WTC11 (cell line): ENCODE measurements at regions not wholly inside any gene's neighbourhood (a gene's known extent, or its start where the extent isn't known, plus 50 kb on each side); places are given as distances from the start of the nearest gene placed in this dataset.

Experiments used
- ATF1 ChIP-seq: sonication (generic); formaldehyde crosslinking; IDR thresholded peaks from 2 replicates; pipeline ENCODE4 v1.8.1; 2023; ENCODE audit warnings: mild to moderate bottlenecking, moderate library complexity, missing genetic modification reagents
- CBFB ChIP-seq: sonication (generic); formaldehyde crosslinking; IDR thresholded peaks from 2 replicates; pipeline ENCODE4 v1.8.1; 2022; ENCODE audit warnings: mild to moderate bottlenecking, low read depth, missing genetic modification reagents
- ESRRA ChIP-seq: sonication (generic); formaldehyde crosslinking; IDR thresholded peaks from 2 replicates; pipeline ENCODE4 v1.8.1; 2022; ENCODE audit warnings: mild to moderate bottlenecking, missing genetic modification reagents, borderline replicate concordance
- IRF2 ChIP-seq: sonication (generic); formaldehyde crosslinking; IDR thresholded peaks from 2 replicates; pipeline ENCODE4 v1.8.0; 2022; ENCODE audit warnings: low read depth, missing genetic modification reagents, borderline replicate concordance
- JUN ChIP-seq: sonication (generic); formaldehyde crosslinking; IDR thresholded peaks from 2 replicates; pipeline ENCODE4 v1.8.0; 2023; ENCODE audit warnings: mild to moderate bottlenecking, missing genetic modification reagents
- KAT7 ChIP-seq: sonication (generic); formaldehyde crosslinking; IDR thresholded peaks from 2 replicates; pipeline ENCODE4 v1.8.1; 2023; ENCODE audit warnings: missing genetic modification reagents, mild to moderate bottlenecking, borderline replicate concordance
- MXD4 ChIP-seq: fragments of 250-450 bp; sonication (Bioruptor Pico); IDR thresholded peaks from 2 replicates; pipeline ENCODE4 v1.8.0; 2021; ENCODE audit warnings: mild to moderate bottlenecking, moderate library complexity, borderline replicate concordance
- SP1 ChIP-seq: sonication (generic); formaldehyde crosslinking; conservative IDR thresholded peaks from 2 replicates; pipeline ENCODE4 v1.8.1; 2022; ENCODE audit warnings: missing genetic modification reagents
- ZNF138 ChIP-seq: sonication (generic); formaldehyde crosslinking; conservative IDR thresholded peaks from 2 replicates; pipeline ENCODE4 v1.8.1; 2022; ENCODE audit warnings: mild to moderate bottlenecking, moderate library complexity, missing genetic modification reagents
- TF ChIP-seq, protein P1 (sequence below): sonication (generic); formaldehyde crosslinking; IDR thresholded peaks from 2 replicates; pipeline ENCODE4 v1.8.1; 2023; ENCODE audit warnings: mild to moderate bottlenecking, moderate library complexity, missing genetic modification reagents
- TF ChIP-seq, protein P2 (sequence below): sonication (generic); formaldehyde crosslinking; IDR thresholded peaks from 2 replicates; pipeline ENCODE4 v1.8.0; 2022; ENCODE audit warnings: mild to moderate bottlenecking, missing genetic modification reagents
- TF ChIP-seq, protein P3 (sequence below): fragments of 200-600 bp; IDR thresholded peaks from 2 replicates; pipeline ENCODE4 v1.8.0; 2022; ENCODE audit warnings: antibody characterized with exemption
- TF ChIP-seq, protein P4 (sequence below): sonication (generic); formaldehyde crosslinking; IDR thresholded peaks from 2 replicates; pipeline ENCODE4 v1.8.0; 2022; ENCODE audit warnings: mild to moderate bottlenecking, missing genetic modification reagents
- TF ChIP-seq, protein P5 (sequence below): sonication (generic); formaldehyde crosslinking; IDR thresholded peaks from 2 replicates; pipeline ENCODE4 v1.8.1; 2023; ENCODE audit warnings: mild to moderate bottlenecking, missing genetic modification reagents, moderate library complexity

DNA sequence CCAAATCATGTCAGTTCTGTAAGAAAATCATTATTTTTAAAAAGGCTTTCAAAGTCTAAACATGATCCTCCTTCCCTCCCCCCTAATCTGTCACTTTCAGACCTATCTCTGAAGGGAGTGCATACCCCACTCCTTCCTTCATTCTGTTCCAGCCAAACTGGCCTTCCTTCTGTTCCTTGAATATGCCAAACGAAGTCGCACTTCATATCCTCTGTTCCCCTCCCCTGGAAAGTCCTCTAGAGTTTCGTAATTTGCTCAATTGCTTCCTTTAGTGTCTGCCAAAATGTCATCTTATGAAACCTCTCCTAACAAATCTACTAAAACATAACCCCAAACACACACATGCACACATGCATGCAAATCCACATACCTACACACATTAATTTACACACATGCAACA is 69.5 kb upstream of the TUSC7 start:
- TF ChIP-seq IRF2 (CRISPR knock-in tag) (no peak), MXD4 (CRISPR knock-in tag) (no peak), CBFB (CRISPR knock-in tag) (no peak), KAT7 (no peak), ATF1 (CRISPR knock-in tag) (no peak), JUN (CRISPR knock-in tag) (no peak), ESRRA (no peak), SP1 (CRISPR knock-in tag) (no peak), ZNF138 (no peak)
- TF ChIP-seq, protein P1, sequence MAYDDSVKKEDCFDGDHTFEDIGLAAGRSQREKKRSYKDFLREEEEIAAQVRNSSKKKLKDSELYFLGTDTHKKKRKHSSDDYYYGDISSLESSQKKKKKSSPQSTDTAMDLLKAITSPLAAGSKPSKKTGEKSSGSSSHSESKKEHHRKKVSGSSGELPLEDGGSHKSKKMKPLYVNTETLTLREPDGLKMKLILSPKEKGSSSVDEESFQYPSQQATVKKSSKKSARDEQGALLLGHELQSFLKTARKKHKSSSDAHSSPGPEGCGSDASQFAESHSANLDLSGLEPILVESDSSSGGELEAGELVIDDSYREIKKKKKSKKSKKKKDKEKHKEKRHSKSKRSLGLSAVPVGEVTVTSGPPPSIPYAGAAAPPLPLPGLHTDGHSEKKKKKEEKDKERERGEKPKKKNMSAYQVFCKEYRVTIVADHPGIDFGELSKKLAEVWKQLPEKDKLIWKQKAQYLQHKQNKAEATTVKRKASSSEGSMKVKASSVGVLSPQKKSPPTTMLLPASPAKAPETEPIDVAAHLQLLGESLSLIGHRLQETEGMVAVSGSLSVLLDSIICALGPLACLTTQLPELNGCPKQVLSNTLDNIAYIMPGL = no peak
- TF ChIP-seq, protein P2, sequence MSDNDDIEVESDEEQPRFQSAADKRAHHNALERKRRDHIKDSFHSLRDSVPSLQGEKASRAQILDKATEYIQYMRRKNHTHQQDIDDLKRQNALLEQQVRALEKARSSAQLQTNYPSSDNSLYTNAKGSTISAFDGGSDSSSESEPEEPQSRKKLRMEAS (CRISPR knock-in tag) = no peak
- TF ChIP-seq, protein P3, sequence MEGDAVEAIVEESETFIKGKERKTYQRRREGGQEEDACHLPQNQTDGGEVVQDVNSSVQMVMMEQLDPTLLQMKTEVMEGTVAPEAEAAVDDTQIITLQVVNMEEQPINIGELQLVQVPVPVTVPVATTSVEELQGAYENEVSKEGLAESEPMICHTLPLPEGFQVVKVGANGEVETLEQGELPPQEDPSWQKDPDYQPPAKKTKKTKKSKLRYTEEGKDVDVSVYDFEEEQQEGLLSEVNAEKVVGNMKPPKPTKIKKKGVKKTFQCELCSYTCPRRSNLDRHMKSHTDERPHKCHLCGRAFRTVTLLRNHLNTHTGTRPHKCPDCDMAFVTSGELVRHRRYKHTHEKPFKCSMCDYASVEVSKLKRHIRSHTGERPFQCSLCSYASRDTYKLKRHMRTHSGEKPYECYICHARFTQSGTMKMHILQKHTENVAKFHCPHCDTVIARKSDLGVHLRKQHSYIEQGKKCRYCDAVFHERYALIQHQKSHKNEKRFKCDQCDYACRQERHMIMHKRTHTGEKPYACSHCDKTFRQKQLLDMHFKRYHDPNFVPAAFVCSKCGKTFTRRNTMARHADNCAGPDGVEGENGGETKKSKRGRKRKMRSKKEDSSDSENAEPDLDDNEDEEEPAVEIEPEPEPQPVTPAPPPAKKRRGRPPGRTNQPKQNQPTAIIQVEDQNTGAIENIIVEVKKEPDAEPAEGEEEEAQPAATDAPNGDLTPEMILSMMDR = no peak
- TF ChIP-seq, protein P4, sequence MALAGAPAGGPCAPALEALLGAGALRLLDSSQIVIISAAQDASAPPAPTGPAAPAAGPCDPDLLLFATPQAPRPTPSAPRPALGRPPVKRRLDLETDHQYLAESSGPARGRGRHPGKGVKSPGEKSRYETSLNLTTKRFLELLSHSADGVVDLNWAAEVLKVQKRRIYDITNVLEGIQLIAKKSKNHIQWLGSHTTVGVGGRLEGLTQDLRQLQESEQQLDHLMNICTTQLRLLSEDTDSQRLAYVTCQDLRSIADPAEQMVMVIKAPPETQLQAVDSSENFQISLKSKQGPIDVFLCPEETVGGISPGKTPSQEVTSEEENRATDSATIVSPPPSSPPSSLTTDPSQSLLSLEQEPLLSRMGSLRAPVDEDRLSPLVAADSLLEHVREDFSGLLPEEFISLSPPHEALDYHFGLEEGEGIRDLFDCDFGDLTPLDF (CRISPR knock-in tag) = no peak
- TF ChIP-seq, protein P5, sequence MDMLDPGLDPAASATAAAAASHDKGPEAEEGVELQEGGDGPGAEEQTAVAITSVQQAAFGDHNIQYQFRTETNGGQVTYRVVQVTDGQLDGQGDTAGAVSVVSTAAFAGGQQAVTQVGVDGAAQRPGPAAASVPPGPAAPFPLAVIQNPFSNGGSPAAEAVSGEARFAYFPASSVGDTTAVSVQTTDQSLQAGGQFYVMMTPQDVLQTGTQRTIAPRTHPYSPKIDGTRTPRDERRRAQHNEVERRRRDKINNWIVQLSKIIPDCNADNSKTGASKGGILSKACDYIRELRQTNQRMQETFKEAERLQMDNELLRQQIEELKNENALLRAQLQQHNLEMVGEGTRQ = no peak
